ENCODE measurements at regions not wholly inside any gene's neighbourhood (a gene's known extent, or its start where the extent isn't known, plus 50 kb on each side); places are given as distances from the start of the nearest gene placed in this dataset.
A peak's percentile ranks its signal among the peaks of the same experiment; 100 is the strongest.

DNA sequence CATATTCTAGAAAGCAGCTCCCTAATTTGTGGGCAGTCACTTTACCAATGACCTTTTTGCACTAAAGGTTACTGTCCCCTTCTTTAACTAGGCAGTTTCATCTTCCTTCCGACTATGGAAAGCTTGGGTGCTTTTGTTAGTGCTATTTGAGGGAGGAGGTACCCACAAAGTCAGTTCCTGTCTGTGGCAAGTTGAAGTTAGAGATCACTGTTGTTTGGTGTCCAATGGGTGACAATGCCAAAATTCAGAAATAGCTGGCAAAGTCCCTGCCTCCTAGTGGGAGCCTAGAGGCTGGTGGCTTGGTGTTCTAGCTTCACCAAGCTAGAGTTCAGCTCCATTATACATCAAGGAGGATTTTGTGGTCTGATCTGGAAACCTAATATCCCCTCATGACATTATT is 87.1 kb upstream of the PNPT1 start:
- Histone ChIP-seq H2AFZ (ENCODE audit: low read length) (no peak overlapping the region), H4K20me1 (ENCODE audit: insufficient read depth, low read length) (no peaks in the 10 kb centered on the region), H3K9me3 (replicated peaks; ENCODE audit: insufficient read depth, low read length) (no peaks in the 10 kb centered on the region), H3K79me2 (ENCODE audit: low read length) (no peaks in the 10 kb centered on the region), H3K9me2 (replicated peaks; ENCODE audit: insufficient read depth, low read length) (no peaks in the 10 kb centered on the region), H3K4me2 (ENCODE audit: low read depth, low read length) (peak overlapping the region; percentile 24), H3K27me3 (replicated peaks; ENCODE audit: insufficient read depth, low read length) (no peaks in the 10 kb centered on the region), H3K27ac (ENCODE audit: low read length) (no peak overlapping the region), H3F3A (ENCODE audit: insufficient read depth, low read length) (peaks cover 10% of the 10 kb centered on the region; the same call in 1 of the 2 replicates), H3K9ac (ENCODE audit: low read length) (no peak overlapping the region), H3K4me3 (ENCODE audit: low read length) (no peak overlapping the region), H3K36me3 (replicated peaks; ENCODE audit: insufficient read depth, low read length) (no peaks in the 10 kb centered on the region), H3K4me1 (ENCODE audit: low read length) (peaks cover 19% of the 10 kb centered on the region)
- TF ChIP-seq EZH2phosphoT487 (IDR thresholded peaks at IDR 0.05; ENCODE audit: low read length), result no peak
- TF ChIP-seq, protein P1, sequence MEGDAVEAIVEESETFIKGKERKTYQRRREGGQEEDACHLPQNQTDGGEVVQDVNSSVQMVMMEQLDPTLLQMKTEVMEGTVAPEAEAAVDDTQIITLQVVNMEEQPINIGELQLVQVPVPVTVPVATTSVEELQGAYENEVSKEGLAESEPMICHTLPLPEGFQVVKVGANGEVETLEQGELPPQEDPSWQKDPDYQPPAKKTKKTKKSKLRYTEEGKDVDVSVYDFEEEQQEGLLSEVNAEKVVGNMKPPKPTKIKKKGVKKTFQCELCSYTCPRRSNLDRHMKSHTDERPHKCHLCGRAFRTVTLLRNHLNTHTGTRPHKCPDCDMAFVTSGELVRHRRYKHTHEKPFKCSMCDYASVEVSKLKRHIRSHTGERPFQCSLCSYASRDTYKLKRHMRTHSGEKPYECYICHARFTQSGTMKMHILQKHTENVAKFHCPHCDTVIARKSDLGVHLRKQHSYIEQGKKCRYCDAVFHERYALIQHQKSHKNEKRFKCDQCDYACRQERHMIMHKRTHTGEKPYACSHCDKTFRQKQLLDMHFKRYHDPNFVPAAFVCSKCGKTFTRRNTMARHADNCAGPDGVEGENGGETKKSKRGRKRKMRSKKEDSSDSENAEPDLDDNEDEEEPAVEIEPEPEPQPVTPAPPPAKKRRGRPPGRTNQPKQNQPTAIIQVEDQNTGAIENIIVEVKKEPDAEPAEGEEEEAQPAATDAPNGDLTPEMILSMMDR (IDR thresholded peaks at IDR 0.05; ENCODE audit: low read length), result no peak
- TF ChIP-seq EZH2 (optimal IDR thresholded peaks at IDR 0.05; ENCODE audit: low read depth, low read length), result no peak
- no peak for DNase-seq

DNA sequence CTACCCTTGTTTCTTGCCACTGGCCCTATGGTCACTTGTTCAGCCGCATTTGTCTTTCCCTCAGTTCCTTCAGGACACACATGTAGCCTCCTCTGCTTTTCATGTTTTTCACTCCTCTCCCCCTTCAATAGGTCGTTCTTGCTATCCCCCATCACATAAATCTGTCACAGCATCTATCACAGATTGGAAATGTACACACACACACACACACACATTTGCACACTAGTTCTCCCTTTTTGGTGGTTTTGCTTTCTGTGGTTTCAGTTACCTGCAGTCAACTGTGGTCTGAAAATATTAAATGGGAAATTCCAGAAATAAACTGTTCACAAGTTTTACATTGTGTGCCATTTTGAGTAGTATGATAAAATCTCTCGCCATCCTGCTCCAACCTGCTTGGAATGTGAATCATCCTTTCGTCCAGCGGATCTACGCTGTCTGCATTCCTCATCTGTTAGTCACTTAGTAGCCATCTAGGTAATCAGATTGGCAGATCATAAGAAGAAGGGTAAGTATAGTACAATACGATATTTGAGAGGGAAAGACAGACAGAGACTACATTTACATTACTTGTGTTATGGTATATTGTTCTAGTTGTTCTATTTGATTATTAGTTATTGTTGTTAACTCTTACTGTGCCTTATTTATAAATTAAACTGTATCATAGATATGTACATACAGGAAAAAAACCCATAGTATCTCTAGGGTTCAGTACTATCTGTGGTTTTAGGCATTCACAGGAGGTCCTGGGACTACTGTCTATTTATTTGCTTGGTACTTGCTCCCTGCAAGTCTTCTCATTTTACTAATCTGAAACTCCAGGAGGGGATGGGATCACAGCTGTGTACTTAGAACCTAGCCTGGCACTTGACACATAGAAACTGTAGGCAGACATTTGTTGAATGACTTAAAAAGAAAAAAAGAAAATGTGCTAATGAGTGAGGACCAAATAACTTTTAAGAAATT is 86.1 kb upstream of the PNPT1 start:
- H3K4me1 ChIP-seq (ENCODE audit: low read length), result peaks cover 19% of the 10 kb centered on the region
- no peak overlapping the region for H3K9ac ChIP-seq (ENCODE audit: low read length)
- H3K4me2 ChIP-seq (ENCODE audit: low read depth, low read length), result peak overlapping the region; percentile 24
- H4K20me1 ChIP-seq (ENCODE audit: insufficient read depth, low read length), result no peaks in the 10 kb centered on the region
- TF ChIP-seq EZH2phosphoT487 (IDR thresholded peaks at IDR 0.05; ENCODE audit: low read length), result no peak
- TF ChIP-seq, protein P1 (IDR thresholded peaks at IDR 0.05; ENCODE audit: low read length), result no peak
- TF ChIP-seq EZH2 (optimal IDR thresholded peaks at IDR 0.05; ENCODE audit: low read depth, low read length), result no peak
- H3K9me3 ChIP-seq (replicated peaks; ENCODE audit: insufficient read depth, low read length), result no peaks in the 10 kb centered on the region
- no peaks in the 10 kb centered on the region for H3K27me3 ChIP-seq (replicated peaks; ENCODE audit: insufficient read depth, low read length)
- H3K79me2 ChIP-seq (ENCODE audit: low read length), result no peaks in the 10 kb centered on the region
- no peaks in the 10 kb centered on the region for H3K36me3 ChIP-seq (replicated peaks; ENCODE audit: insufficient read depth, low read length)
- H3K9me2 ChIP-seq (replicated peaks; ENCODE audit: insufficient read depth, low read length), result no peaks in the 10 kb centered on the region
- DNase-seq, result peak; percentile 49
- no peak overlapping the region for H3K27ac ChIP-seq (ENCODE audit: low read length)
- no peak overlapping the region for H2AFZ ChIP-seq (ENCODE audit: low read length)
- H3F3A ChIP-seq (ENCODE audit: insufficient read depth, low read length), result peaks cover 10% of the 10 kb centered on the region; the same call in 1 of the 2 replicates
- H3K4me3 ChIP-seq (ENCODE audit: low read length), result no peak overlapping the region

DNA sequence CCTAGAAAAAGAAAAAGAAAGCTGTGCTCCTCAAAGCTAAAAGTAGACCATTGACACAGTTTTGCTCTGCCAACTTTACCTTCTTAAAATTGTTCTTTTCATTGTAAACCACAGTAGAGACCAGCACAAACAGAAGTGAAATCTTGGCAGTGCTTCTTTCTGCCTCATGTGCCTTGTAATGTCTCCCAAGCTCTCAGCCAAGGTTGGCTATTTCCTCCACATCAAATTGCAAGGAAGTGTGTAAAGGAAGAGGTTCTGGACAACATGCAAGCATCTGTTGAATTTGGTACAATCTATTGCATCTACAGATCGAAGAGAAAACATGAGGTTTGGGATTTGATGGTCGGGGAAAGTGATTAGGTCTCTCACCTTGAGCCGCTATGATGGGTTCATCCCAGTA is 83.3 kb upstream of the PNPT1 start:
- H2AFZ ChIP-seq (ENCODE audit: low read length), result no peak overlapping the region
- DNase-seq, result no peak
- H3K27ac ChIP-seq (ENCODE audit: low read length), result no peak overlapping the region
- H3K27me3 ChIP-seq (replicated peaks; ENCODE audit: insufficient read depth, low read length), result no peaks in the 10 kb centered on the region
- H3K9ac ChIP-seq (ENCODE audit: low read length), result no peak overlapping the region
- no peaks in the 10 kb centered on the region for H3K36me3 ChIP-seq (replicated peaks; ENCODE audit: insufficient read depth, low read length)
- no peaks in the 10 kb centered on the region for H4K20me1 ChIP-seq (ENCODE audit: insufficient read depth, low read length)
- no peak overlapping the region for H3K4me3 ChIP-seq (ENCODE audit: low read length)
- no peaks in the 10 kb centered on the region for H3K9me2 ChIP-seq (replicated peaks; ENCODE audit: insufficient read depth, low read length)
- H3K4me1 ChIP-seq (ENCODE audit: low read length), result peaks cover 19% of the 10 kb centered on the region
- TF ChIP-seq, protein P1 (IDR thresholded peaks at IDR 0.05; ENCODE audit: low read length), result no peak
- no peak for TF ChIP-seq EZH2 (optimal IDR thresholded peaks at IDR 0.05; ENCODE audit: low read depth, low read length)
- TF ChIP-seq EZH2phosphoT487 (IDR thresholded peaks at IDR 0.05; ENCODE audit: low read length), result no peak
- H3K79me2 ChIP-seq (ENCODE audit: low read length), result no peaks in the 10 kb centered on the region
- no peaks in the 10 kb centered on the region for H3K9me3 ChIP-seq (replicated peaks; ENCODE audit: insufficient read depth, low read length)
- no peak overlapping the region for H3K4me2 ChIP-seq (ENCODE audit: low read depth, low read length)
- peaks cover 10% of the 10 kb centered on the region; the same call in 1 of the 2 replicates for H3F3A ChIP-seq (ENCODE audit: insufficient read depth, low read length)

Measured in MM.1S (cell line).